Thoracic aorta (tissue), 2 donors: ENCODE measurements at regions not wholly inside any gene's neighbourhood (a gene's known extent, or its start where the extent isn't known, plus 50 kb on each side); places are given as distances from the start of the nearest gene placed in this dataset.

Experiments
- ATAC-seq: fragments of 150-250 bp; one replicate; pipeline ENCODE4 v1.8.0; 2017; ENCODE audit warnings: low read depth; ENCODE audit not compliant: insufficient number of reproducible peaks, low FRiP score
- DNase-seq: peaks from one replicate; pipeline ENCODE4 v3.0.0-alpha.2; 2020; ENCODE audit warnings: low spot score
- H3K27ac ChIP-seq, 2 donors: fragments of 200-600 bp; sonication (generic); 1 replicate in 1 of 2; 2 replicates in 1 of 2; pipeline ENCODE4 v1.5.1; 2016; ENCODE audit warnings: mild to moderate bottlenecking in 2 of 2, moderate library complexity in 2 of 2
- H3K27me3 ChIP-seq: fragments of 200-600 bp; sonication (generic); replicated peaks from 2 replicates; pipeline ENCODE4 v1.6.0; 2016; ENCODE audit warnings: mild to moderate bottlenecking; ENCODE audit not compliant: insufficient read depth
- H3K36me3 ChIP-seq: fragments of 200-600 bp; sonication (generic); one replicate; pipeline ENCODE4 v1.5.1; 2016
- H3K4me1 ChIP-seq, 2 donors: fragments of 200-600 bp; sonication (generic); 1 replicate in 1 of 2; 2 replicates in 1 of 2; pipeline versions ENCODE4 v1.5.1 to v1.6.0; 2016; ENCODE audit warnings: low read depth in 2 of 2, mild to moderate bottlenecking in 1 of 2; ENCODE audit not compliant: control insufficient read depth in 1 of 2
- H3K4me3 ChIP-seq: fragments of 200-600 bp; sonication (generic); 2 replicates; pipeline ENCODE4 v1.5.1; 2016; ENCODE audit warnings: mild to moderate bottlenecking
- H3K9me3 ChIP-seq: fragments of 200-600 bp; sonication (generic); 2 replicates; pipeline ENCODE4 v1.5.1; 2016
- CTCF ChIP-seq: fragments of 200-600 bp; sonication (generic); IDR thresholded peaks from one replicate; pipeline ENCODE4 v1.5.1; 2019; ENCODE audit warnings: antibody characterized with exemption

GRCh38 chr3:14290631-14291385 lies 111.6 kb upstream of the SLC6A6 start:
- DNase-seq, result no peak
- no peaks in the 10 kb centered on the region for H3K27me3 ChIP-seq
- ATAC-seq, result no peak
- H3K27ac ChIP-seq, result no peak overlapping the region
- no peak overlapping the region for H3K4me3 ChIP-seq
- no peaks in the 10 kb centered on the region for H3K9me3 ChIP-seq
- no peaks in the 10 kb centered on the region for H3K4me1 ChIP-seq
- TF ChIP-seq CTCF, result no peak
- H3K36me3 ChIP-seq, result no peaks in the 10 kb centered on the region

DNA sequence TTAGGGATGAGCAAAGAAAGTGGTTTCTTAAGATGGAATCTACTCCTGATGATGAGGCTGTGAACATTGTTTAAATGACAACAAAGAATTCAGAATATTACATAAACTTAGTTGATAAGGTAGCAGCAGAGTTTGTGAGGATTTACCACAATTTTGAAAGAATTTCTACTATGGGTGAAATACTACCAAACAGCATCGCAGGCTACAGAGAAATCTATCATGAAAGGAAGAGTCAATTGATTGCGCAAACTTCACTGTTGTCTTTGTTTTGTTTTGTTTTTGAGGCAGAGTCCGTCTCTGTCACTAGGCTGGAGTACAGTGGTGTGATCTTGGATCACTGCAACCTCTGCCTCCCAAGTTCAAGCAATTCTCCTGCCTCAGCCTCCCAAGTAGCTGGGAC lies 107.4 kb upstream of the SLC6A6 start:
- no peak overlapping the region for H3K27ac ChIP-seq
- no peaks in the 10 kb centered on the region for H3K36me3 ChIP-seq
- no peak for TF ChIP-seq CTCF
- ATAC-seq (no peak), DNase-seq (no peak)
- no peaks in the 10 kb centered on the region for H3K9me3 ChIP-seq
- peaks cover 0 to 5% of the 10 kb centered on the region in 2 donors for H3K4me1 ChIP-seq
- H3K27me3 ChIP-seq, result no peaks in the 10 kb centered on the region
- no peak overlapping the region for H3K4me3 ChIP-seq

DNA sequence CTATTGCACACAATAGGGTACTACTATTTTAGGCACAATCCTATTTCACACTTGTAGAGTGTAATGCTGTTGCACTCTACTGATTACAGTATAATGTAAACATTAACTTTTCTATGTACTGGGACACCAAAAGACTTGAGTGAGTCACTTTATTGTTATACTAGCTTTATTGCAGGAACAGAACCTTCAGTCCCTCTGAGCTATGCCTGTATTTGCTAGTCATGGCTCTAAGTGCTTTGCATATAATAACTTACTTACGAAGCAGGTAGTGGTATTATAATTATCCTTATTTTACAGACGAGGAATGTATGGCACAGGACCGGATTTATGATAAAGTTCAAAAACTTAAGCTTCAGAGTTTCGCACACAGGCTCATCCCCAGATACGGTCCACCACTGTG lies 106.6 kb upstream of the SLC6A6 start:
- DNase-seq, result no peak
- Histone ChIP-seq H3K27me3 (no peaks in the 10 kb centered on the region), H3K27ac (no peak overlapping the region)

GRCh38 chr3:14297305-14297704 lies 105.1 kb upstream of the SLC6A6 start:
- Histone ChIP-seq H3K4me3 (no peak overlapping the region), H3K27ac (no peak overlapping the region), H3K4me1 (peaks cover 0 to 5% of the 10 kb centered on the region in 2 donors), H3K36me3 (no peaks in the 10 kb centered on the region), H3K27me3 (no peaks in the 10 kb centered on the region), H3K9me3 (no peaks in the 10 kb centered on the region)
- ATAC-seq, result no peak
- DNase-seq, result no peak
- no peak for TF ChIP-seq CTCF

More for the DNA sequence above, 106.6 kb upstream of the SLC6A6 start:
- H3K4me1 ChIP-seq, result peaks cover 0 to 5% of the 10 kb centered on the region in 2 donors
- no peak for ATAC-seq
- H3K9me3 ChIP-seq, result no peaks in the 10 kb centered on the region
- no peak overlapping the region for H3K4me3 ChIP-seq
- no peak for TF ChIP-seq CTCF
- no peaks in the 10 kb centered on the region for H3K36me3 ChIP-seq

- Histone ChIP-seq H3K4me1 (peaks cover 0 to 5% of the 10 kb centered on the region in 2 donors), H3K4me3 (no peak overlapping the region), H3K9me3 (no peaks in the 10 kb centered on the region), H3K27ac (no peak overlapping the region), H3K36me3 (no peaks in the 10 kb centered on the region), H3K27me3 (no peaks in the 10 kb centered on the region)
- no peak for DNase-seq
- no peak for TF ChIP-seq CTCF
- ATAC-seq, result no peak
Observed at GRCh38 chr3:14297784-14298236, 104.6 kb upstream of the SLC6A6 start.
